Sigmoid colon (tissue), 6 donors: ENCODE measurements at regions not wholly inside any gene's neighbourhood (a gene's known extent, or its start where the extent isn't known, plus 50 kb on each side); places are given as distances from the start of the nearest gene placed in this dataset.
A peak's percentile ranks its signal among the peaks of the same experiment; 100 is the strongest.

Experiments
- DNase-seq: peaks from one replicate; pipeline ENCODE4 v3.0.0-alpha.2; 2019
- H3K27ac ChIP-seq, 4 donors: fragments of 200-600 bp; sonication (generic); one replicate each; pipeline ENCODE4 v1.5.1; 2016 to 2019; ENCODE audit warnings: mild to moderate bottlenecking in 1 of 4
- H3K27me3 ChIP-seq, 3 donors: fragments of 200-600 bp; sonication (generic); one replicate each; pipeline ENCODE4 v1.5.1; 2019; ENCODE audit warnings: mild to moderate bottlenecking in 1 of 3
- H3K36me3 ChIP-seq, 4 donors: fragments of 200-600 bp; sonication (generic); one replicate each; pipeline ENCODE4 v1.5.1; 2016 to 2019
- H3K4me1 ChIP-seq, 4 donors: fragments of 200-600 bp; sonication (generic); one replicate each; pipeline ENCODE4 v1.5.1; 2017 to 2019
- H3K4me3 ChIP-seq, 4 donors: fragments of 200-600 bp; sonication (generic); one replicate each; pipeline ENCODE4 v1.5.1; 2017 to 2019; ENCODE audit warnings: mild to moderate bottlenecking in 2 of 4, moderate library complexity in 1 of 4
- H3K9me3 ChIP-seq, 4 donors: fragments of 200-600 bp in 3 of 4; sonication (generic) in 3 of 4; one replicate each; pipeline versions ENCODE4 v1.5.1 to v1.6.1; 2013 to 2019
- EP300 ChIP-seq, 4 donors: sonication (generic); formaldehyde crosslinking; IDR thresholded peaks; one replicate each; pipeline ENCODE4 v1.6.1; 2017; ENCODE audit warnings: antibody characterized with exemption in 4 of 4
- POLR2A ChIP-seq, 2 donors: fragments of 450-650 bp; IDR thresholded peaks; one replicate each; pipeline ENCODE4 v1.6.1; 2016; ENCODE audit warnings: antibody characterized with exemption in 2 of 2, mild to moderate bottlenecking in 2 of 2, moderate library complexity in 2 of 2
- POLR2AphosphoS5 ChIP-seq, 4 donors: sonication (generic); formaldehyde crosslinking; IDR thresholded peaks; one replicate each; pipeline ENCODE4 v1.6.1; 2017; ENCODE audit warnings: antibody characterized with exemption in 4 of 4
- WGBS, 2 donors: extraction: QIAGEN DNeasy Blood & Tissue Kit; methylation state at CpG; one replicate each; pipeline ENCODE4 v1.1.7; 2013; 5-methylcytosine and 5-hydroxymethylcytosine counted together
- intact Hi-C: fragments of 100-400 bp; cut with DNase I; formaldehyde crosslinking; loops from one replicate; pipeline ENCODE4 v1.15.1; 2023
- TF ChIP-seq, protein P1 (sequence below), 4 experiments: fragments of 450-650 bp in 3 of 4; fragments of 200-600 bp in 1 of 4; IDR thresholded peaks; one replicate each; pipeline ENCODE4 v1.5.1; 2016 to 2019; ENCODE audit warnings: antibody characterized with exemption in 4 of 4, mild to moderate bottlenecking in 3 of 4, moderate library complexity in 2 of 4
- donor health status: healthy with polysubstance abuse.
- donor health status: healthy.

DNA sequence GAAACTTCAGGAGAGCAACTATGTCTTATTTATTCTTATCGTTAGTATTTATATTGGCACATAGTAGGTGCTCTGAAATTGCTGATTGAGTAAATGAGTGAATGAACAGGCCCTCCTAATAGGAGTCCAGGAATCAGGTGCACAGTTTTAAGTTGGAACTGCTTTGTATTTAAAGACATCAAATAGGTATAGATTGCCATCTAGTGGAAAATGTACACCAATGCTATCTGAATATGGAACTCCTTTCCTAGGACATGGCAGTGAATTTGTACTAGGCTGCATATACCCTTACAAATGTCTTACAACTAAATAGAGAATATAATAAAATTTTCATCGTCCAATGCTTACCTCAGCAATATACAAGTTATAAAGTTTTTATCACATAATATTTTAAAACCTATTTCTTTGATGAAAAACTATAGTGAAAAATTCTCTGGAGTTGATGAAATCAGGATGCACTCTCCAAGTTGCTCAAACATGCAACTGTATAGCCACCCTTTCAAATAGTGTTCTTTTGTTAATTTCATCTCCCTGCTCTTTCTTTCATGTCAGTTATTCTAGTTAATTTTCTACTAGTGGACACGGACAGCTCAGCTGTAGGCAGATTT, 318.9 kb upstream of the SYT4 start:
- H3K27me3 ChIP-seq, result no peaks in the 10 kb centered on the region
- TF ChIP-seq, protein P1, sequence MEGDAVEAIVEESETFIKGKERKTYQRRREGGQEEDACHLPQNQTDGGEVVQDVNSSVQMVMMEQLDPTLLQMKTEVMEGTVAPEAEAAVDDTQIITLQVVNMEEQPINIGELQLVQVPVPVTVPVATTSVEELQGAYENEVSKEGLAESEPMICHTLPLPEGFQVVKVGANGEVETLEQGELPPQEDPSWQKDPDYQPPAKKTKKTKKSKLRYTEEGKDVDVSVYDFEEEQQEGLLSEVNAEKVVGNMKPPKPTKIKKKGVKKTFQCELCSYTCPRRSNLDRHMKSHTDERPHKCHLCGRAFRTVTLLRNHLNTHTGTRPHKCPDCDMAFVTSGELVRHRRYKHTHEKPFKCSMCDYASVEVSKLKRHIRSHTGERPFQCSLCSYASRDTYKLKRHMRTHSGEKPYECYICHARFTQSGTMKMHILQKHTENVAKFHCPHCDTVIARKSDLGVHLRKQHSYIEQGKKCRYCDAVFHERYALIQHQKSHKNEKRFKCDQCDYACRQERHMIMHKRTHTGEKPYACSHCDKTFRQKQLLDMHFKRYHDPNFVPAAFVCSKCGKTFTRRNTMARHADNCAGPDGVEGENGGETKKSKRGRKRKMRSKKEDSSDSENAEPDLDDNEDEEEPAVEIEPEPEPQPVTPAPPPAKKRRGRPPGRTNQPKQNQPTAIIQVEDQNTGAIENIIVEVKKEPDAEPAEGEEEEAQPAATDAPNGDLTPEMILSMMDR (IDR thresholded peaks at IDR 0.05), result peak in 3 of 4 experiments; percentile 12 to 34 (median 27)
- no peak for TF ChIP-seq EP300 (IDR thresholded peaks at IDR 0.05)
- H3K4me1 ChIP-seq, result no peaks in the 10 kb centered on the region
- 30 to 64% methylated on average over 3 of the region's 3 CpGs for WGBS, 2 donors
- H3K4me3 ChIP-seq, result no peak overlapping the region
- H3K36me3 ChIP-seq, result no peaks in the 10 kb centered on the region
- no peaks in the 10 kb centered on the region for H3K9me3 ChIP-seq
- no peak for DNase-seq
- intact Hi-C loops, result no loop called here
- no peak overlapping the region for H3K27ac ChIP-seq

DNA sequence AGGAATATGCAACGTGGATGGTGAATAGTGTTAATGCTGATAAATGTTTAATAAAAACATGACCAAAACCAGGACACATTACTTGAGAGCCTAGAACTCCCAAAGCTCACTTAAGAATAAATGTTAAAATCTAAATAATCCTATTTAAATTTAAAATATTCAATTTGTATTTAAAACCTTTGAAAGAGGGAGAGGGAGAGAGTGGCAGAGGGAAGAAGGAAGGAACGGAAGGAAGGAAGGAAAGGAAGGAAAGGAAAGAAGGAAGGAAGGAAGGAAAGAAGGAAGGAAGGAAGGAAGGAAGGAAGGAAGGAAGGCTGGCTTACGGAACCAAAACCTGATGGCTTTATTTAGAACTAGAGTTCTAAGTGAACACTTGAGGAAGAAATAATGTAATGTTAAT, 324.1 kb upstream of the SYT4 start:
- peaks cover 0 to 9% (median 4%) of the 10 kb centered on the region in 4 donors for H3K9me3 ChIP-seq
- intact Hi-C loops, result no loop called here
- WGBS, 2 donors, result 65 to 82% methylated on average over 3 of the region's 3 CpGs

DNA sequence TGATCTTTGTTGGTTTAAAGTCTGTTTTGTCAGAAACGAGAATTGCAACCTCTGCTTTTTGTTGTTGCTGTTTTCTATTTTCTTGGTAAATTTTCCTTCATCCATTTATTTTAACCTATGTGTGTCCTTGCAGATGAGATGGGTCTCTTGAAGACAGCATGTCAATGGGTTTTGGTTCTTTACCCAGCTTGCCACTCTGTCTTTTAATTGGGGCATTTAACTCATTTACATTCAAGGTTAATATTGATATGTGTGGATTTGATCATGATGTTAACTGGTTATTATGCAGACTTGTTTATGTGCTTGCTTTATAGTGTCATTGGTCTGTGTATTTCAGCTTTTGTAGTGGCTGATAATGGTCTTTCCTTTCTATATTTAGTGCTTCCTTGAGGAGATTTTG, 327.9 kb upstream of the SYT4 start:
- no peak overlapping the region for H3K4me3 ChIP-seq
- H3K27me3 ChIP-seq, result no peaks in the 10 kb centered on the region
- no peaks in the 10 kb centered on the region for H3K4me1 ChIP-seq
- TF ChIP-seq POLR2A (IDR thresholded peaks at IDR 0.05), result no peak
- TF ChIP-seq EP300 (IDR thresholded peaks at IDR 0.05), result no peak
- TF ChIP-seq, protein P1 (IDR thresholded peaks at IDR 0.05), result no peak
- no peak for TF ChIP-seq POLR2AphosphoS5 (IDR thresholded peaks at IDR 0.05)
- no peak overlapping the region for H3K27ac ChIP-seq
- no peak for DNase-seq
- 77 to 92% methylated on average over 1 of the region's 1 CpG for WGBS, 2 donors
- H3K9me3 ChIP-seq, result peaks cover 0 to 11% (median 5%) of the 10 kb centered on the region in 4 donors
- intact Hi-C loops, result no loop called here
- no peaks in the 10 kb centered on the region for H3K36me3 ChIP-seq

More for the DNA sequence above, 324.1 kb upstream of the SYT4 start:
- Histone ChIP-seq H3K27me3 (no peaks in the 10 kb centered on the region), H3K27ac (no peak overlapping the region), H3K36me3 (no peaks in the 10 kb centered on the region), H3K4me1 (no peaks in the 10 kb centered on the region), H3K4me3 (no peak overlapping the region)
- DNase-seq, result no peak
- no peak for TF ChIP-seq EP300 (IDR thresholded peaks at IDR 0.05)
- TF ChIP-seq POLR2A (IDR thresholded peaks at IDR 0.05), result no peak
- TF ChIP-seq, protein P1 (IDR thresholded peaks at IDR 0.05), result no peak
- no peak for TF ChIP-seq POLR2AphosphoS5 (IDR thresholded peaks at IDR 0.05)

DNA sequence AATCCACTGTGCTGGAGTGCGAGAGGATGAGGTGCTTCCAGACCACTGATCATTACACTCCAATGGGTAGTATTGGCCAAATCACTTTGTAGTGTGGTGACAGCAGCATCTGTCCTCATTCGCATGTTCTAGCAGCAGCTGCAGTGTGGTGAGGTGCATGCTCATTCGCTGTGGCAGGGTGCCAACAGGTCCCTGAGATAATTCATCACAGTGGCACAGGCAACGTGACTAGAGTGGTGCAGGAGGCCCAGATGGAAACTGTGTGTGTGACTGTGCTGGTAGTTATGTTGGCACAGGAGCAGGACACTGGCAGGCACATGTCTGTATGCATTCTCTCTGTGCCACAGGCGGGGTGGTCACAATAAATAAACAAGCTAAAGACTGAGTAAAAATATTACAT, 329.5 kb upstream of the SYT4 start:
- Histone ChIP-seq H3K9me3 (peaks cover 0 to 11% (median 5%) of the 10 kb centered on the region in 4 donors), H3K27ac (no peak overlapping the region), H3K36me3 (no peaks in the 10 kb centered on the region), H3K4me1 (no peaks in the 10 kb centered on the region), H3K27me3 (no peaks in the 10 kb centered on the region), H3K4me3 (no peak overlapping the region)
- no peak for DNase-seq
- WGBS, 2 donors, result 77 to 80% methylated on average over 5 of the region's 5 CpGs
- TF ChIP-seq POLR2A (IDR thresholded peaks at IDR 0.05) (no peak), EP300 (IDR thresholded peaks at IDR 0.05) (no peak), POLR2AphosphoS5 (IDR thresholded peaks at IDR 0.05) (no peak)
- TF ChIP-seq, protein P1 (IDR thresholded peaks at IDR 0.05), result no peak
- intact Hi-C loops, result no loop called here

DNA sequence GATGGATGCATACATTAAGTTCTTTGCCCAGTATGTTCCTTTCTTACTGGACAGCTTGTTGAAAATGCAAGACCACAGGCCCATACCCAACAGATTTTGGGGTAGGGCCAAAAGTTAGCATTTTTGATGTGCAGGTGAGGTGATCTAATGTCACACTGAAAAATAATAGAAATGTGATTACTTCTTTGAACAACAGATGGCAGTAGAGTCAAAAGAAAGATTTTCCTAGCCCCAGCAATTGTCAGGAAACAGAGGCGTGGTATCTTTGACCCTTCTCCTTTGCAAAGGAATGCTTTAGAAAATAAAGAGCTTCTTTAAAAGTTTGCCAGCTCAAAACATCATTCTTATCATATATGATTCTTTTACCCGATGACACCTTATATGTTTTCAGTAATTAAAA, 343.6 kb upstream of the SYT4 start:
- TF ChIP-seq, protein P1 (IDR thresholded peaks at IDR 0.05), result peak in 3 of 4 experiments; percentile 35 to 63 (median 50)
- no peak for TF ChIP-seq EP300 (IDR thresholded peaks at IDR 0.05)
- TF ChIP-seq POLR2A (IDR thresholded peaks at IDR 0.05), result no peak
- no peaks in the 10 kb centered on the region for H3K9me3 ChIP-seq
- WGBS, 2 donors, result 4 to 17% methylated on average over 2 of the region's 2 CpGs
- H3K4me3 ChIP-seq, result no peak overlapping the region
- H3K4me1 ChIP-seq, result no peaks in the 10 kb centered on the region
- intact Hi-C loops, result loop anchor here (5.0 to 10.0 kb wide), 2 partner anchors 706 to 1054 kb away; no protein-coding TSS in a partner anchor
- H3K27me3 ChIP-seq, result no peaks in the 10 kb centered on the region
- H3K36me3 ChIP-seq, result no peaks in the 10 kb centered on the region
- no peak overlapping the region for H3K27ac ChIP-seq
- no peak for DNase-seq
